NCI-H2029 treated with DMSO at 0.1 percent for 48 hours (cell line): ENCODE measurements at regions not wholly inside any gene's neighbourhood (a gene's known extent, or its start where the extent isn't known, plus 50 kb on each side); places are given as distances from the start of the nearest gene placed in this dataset.
"Not testable (repeated sequence)": the region's sequence is repeated elsewhere in the genome, so short reads cannot be mapped to it uniquely, and the experiment has no call there.

Source experiments
- DNase-seq: peaks from one replicate; lab custom pipeline; 2025; lab: John Stamatoyannopoulos, UW

GRCh38 chr3:72050048-72050632 lies 265.2 kb upstream of the PROK2 start:
- DNase-seq: no peak

- no peak for DNase-seq
Measured at GRCh38 chr3:72049300-72049699, 264.4 kb upstream of the PROK2 start.

- no peak for DNase-seq
Measured at GRCh38 chr3:72048873-72049272, 263.9 kb upstream of the PROK2 start.

GRCh38 chr3:72047221-72047871 lies 262.4 kb upstream of the PROK2 start:
- DNase-seq: no peak

GRCh38 chr3:72044231-72044855 lies 259.4 kb upstream of the PROK2 start:
- DNase-seq: no peak

- no peak for DNase-seq
Measured at GRCh38 chr3:72043204-72044133, 258.5 kb upstream of the PROK2 start.

GRCh38 chr3:72042397-72043203 lies 257.7 kb upstream of the PROK2 start:
- no peak for DNase-seq

GRCh38 chr3:72041511-72041910 lies 256.6 kb upstream of the PROK2 start:
- DNase-seq: no peak

GRCh38 chr3:72041076-72041475 lies 256.1 kb upstream of the PROK2 start:
- DNase-seq: no peak

GRCh38 chr3:72039677-72040076 lies 254.7 kb upstream of the PROK2 start:
- DNase-seq: no peak

- no peak for DNase-seq
Measured at GRCh38 chr3:72036899-72037298, 252.0 kb upstream of the PROK2 start.

- DNase-seq: no peak
Measured at GRCh38 chr3:72035606-72036005, 250.7 kb upstream of the PROK2 start.

- no peak for DNase-seq
Measured at GRCh38 chr3:72034986-72035385, 250.0 kb upstream of the PROK2 start.

GRCh38 chr3:72033666-72034428 lies 248.9 kb upstream of the PROK2 start:
- DNase-seq: no peak

- DNase-seq: no peak
Measured at GRCh38 chr3:72032441-72033135, 247.6 kb upstream of the PROK2 start.

GRCh38 chr3:72031581-72031980 lies 246.6 kb upstream of the PROK2 start:
- no peak for DNase-seq

- DNase-seq: not testable (repeated sequence)
Measured at GRCh38 chr3:72030296-72030695, 245.3 kb upstream of the PROK2 start.

- not testable (repeated sequence) for DNase-seq
Measured at GRCh38 chr3:72028726-72029125, 243.8 kb upstream of the PROK2 start.

- DNase-seq: not testable (repeated sequence)
Measured at GRCh38 chr3:72028307-72028706, 243.4 kb upstream of the PROK2 start.

GRCh38 chr3:72027728-72028127 lies 242.8 kb upstream of the PROK2 start:
- DNase-seq: not testable (repeated sequence)
